SIG-M5 treated with dmso at 0.1 percent for 504 hours (cell line): ENCODE measurements at regions not wholly inside any gene's neighbourhood (a gene's known extent, or its start where the extent isn't known, plus 50 kb on each side); places are given as distances from the start of the nearest gene placed in this dataset.

ENCODE experiments used
- DNase-seq: peaks from one replicate; lab custom pipeline; 2025; ENCODE audit not compliant: unreplicated experiment; lab: John Stamatoyannopoulos, UW

DNA sequence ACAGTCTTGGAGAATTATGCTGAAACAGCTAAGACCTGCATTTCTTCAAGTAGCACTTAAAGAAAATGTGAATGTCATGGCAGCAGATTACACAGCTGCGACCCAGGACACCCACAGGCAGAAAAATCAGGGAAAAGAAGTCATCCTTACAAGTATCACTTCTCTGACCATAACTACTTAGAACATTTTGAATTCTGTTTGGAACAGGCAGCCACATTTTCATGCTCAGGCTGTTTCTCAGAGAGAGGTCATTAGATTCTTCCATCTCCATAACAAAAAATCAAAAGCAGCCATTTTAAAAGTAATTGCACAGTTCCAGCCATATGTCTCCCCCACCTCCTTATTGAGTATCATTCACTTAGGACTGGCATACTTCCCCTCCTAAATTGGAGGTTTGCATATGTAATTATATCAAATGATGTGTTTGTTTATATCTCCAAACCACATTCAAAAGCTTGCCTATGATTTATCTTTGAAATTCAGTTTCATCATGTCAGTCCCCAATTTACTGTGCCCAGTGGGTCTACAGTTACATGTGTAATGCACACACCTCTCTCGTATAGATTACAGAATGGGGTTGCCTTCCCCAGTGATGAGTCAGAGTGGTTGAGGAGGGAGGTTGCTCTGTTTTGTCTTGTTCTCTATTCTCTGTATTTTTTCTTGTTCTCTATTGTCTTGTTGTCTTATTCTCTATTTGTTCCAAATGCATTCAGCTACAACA lies 276.5 kb upstream of the MTNR1B start:
- DNase-seq: no peak

DNA sequence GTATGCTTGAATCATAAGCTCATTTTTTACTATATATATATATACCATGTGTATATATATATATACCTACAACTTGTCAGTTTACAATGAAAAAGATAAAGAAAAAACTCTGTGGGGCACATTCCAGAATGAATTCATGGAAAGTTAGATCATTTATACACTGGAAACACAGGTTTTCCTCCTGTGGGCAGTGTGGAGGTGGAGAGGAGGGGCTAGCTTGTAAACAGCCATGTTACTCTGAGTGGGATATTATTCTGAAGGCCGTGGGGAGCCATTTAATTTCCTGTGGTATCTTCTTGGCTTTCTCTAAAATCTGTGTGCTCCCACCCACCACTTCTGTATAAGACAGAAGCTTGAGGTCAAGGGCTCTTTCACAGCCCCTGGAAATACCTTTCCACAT lies 273.4 kb upstream of the MTNR1B start:
- DNase-seq: no peak

GRCh38 chr11:92697461-92698312 lies 271.8 kb upstream of the MTNR1B start:
- DNase-seq: no peak

DNA sequence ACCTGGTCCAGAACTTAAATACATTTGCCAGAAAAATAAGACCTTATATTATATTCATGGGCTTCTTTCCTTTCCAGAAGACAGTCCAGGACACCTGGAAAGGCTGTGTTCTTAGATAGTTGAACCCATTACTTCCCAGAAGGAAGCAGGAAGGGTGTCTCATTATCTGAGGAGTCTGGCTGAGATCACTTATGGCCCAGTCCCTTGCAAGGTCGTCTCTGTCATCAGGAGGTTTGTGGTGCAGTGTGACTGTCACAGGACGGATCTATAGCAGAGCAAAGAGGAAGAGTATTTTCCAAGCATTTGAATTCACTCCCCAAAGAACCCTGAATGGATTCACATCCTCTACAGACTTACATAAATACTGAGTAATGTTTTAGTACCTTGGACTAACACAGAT lies 270.7 kb upstream of the MTNR1B start:
- no peak for DNase-seq

- DNase-seq: no peak
These were observed 267.2 kb upstream of the MTNR1B start for GRCh38 chr11:92702037-92702804.

DNA sequence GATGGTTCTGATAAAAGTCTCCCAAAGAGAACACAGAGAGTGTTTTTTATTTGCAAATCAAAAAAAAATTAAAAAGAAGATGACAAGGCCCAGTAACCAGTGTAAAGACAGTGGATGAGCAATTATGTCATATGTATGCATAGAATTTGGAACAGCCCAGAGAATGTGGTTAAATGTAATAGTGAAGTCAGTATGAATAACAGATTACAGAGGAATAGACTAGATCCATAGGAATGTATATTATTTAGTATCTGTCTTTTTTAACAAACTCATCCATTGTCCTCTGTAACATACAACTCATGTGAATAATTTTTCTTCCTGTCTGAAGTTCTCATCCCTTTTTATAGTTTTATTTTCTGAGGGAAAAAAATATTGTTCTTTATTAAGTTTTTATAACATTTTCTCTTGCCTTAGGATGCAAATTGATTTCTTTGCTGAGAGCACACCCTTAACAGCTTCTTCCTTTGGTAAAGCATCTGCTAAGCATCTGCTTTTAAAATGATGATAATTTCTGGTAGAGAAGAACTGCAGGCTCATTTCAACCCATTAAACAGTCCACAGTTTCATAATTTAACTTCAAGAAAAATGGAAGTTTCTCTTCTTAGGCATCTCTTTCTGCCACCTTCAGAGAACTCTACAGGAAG lies 266.5 kb upstream of the MTNR1B start:
- no peak for DNase-seq

GRCh38 chr11:92703449-92703830 lies 266.0 kb upstream of the MTNR1B start:
- DNase-seq: no peak

DNA sequence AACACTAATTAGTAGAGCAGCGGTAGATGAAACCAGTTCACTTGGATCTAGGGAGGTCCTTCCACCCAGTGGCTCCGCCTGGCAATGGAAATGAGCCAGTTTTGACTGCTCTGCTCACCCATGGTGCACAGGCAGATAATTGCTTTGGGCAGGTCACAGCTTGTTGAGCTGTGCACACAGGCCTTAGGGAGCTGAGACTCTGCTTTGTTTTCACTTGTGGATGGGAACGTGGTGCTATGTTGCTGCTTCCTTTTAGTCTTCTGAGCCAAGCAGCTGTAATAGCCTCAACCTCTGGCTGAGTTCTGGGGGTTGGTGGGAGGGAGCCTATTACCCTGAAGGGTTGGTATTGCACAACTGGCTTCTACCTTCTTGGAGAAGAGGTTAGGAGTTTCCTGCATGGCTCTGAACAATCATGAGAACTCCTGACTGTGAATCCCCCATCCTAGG lies 262.3 kb upstream of the MTNR1B start:
- DNase-seq: no peak

DNA sequence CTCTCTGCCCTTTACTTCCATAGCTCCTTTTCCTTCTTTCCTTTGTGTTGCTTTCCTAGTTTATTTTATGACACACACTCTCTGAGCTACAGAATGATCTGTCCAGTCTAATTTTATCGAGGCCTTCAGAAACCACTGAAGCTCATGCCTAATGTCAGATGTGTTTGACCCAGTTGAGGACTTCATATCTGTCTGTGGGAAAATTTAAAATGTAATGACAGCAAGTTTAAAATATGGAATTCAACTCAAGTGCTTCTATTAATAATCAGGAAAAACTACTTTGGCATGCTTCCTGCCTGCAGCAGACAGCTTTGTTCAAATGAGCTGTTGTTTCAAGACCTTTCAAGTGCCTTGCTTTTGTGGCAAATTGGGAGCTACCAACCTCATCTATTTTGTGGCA lies 261.8 kb upstream of the MTNR1B start:
- no peak for DNase-seq

DNA sequence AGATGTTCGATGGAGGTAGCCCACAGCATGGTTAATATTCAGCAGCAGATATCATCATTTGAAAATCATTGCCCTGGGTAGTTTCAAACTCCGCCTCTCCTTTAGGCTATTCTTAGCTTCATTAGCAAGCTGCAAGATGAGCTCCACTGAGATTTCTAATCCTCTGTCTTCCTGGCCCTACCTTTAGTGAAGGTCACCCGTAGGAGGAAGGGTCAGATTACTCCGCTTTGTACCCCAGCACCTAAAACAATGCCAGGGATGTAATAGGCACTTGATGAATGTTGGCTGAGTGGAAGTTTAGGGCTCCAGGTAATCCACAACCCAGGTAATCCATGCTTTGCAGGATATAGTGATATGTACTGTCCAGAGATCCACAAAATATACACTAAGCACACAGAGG lies 260.1 kb upstream of the MTNR1B start:
- no peak for DNase-seq

DNA sequence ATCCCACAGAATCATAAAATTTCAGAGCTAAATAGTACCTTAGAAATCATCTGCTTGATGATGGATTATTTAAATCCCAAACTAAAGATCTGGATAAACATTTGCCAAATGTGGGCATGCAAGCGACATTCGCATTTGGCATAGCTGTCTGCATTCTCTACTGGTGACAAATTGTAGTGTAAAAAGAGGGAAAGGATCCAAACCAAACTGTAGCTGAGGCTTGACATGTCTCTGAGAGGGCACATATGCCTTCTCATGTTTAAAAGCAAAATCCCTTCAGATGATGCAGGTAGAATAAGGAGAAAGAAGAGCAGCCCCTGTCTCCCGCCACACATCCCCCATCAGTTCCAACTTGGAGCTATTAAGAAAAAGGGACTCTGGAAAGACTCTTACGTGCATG lies 257.5 kb upstream of the MTNR1B start:
- no peak for DNase-seq

GRCh38 chr11:92714111-92714510 lies 255.3 kb upstream of the MTNR1B start:
- no peak for DNase-seq

GRCh38 chr11:92717240-92717639 lies 252.2 kb upstream of the MTNR1B start:
- no peak for DNase-seq

DNA sequence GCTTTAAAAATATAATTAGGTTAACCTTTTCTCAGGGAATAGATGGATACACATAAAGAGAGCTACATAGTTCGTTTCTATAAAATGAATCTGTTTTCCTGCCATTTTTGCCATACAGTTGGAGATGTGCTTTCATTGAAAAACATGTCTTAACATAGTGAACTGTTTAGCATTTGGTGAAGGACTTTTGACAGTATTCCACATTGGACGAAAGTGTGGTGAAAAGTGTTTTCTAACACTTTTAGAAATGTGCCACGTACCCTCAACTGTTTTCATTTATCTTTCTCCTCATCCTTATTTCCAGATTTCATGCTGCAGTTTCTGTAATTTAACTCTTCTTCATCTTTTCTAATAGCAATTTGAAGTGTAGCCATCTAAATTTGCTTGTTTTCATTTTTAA lies 249.1 kb upstream of the MTNR1B start:
- DNase-seq: no peak

- DNase-seq: no peak
These were observed 244.1 kb upstream of the MTNR1B start for GRCh38 chr11:92725352-92725751.

- DNase-seq: no peak
These were observed 242.3 kb upstream of the MTNR1B start for GRCh38 chr11:92727123-92727522.

DNA sequence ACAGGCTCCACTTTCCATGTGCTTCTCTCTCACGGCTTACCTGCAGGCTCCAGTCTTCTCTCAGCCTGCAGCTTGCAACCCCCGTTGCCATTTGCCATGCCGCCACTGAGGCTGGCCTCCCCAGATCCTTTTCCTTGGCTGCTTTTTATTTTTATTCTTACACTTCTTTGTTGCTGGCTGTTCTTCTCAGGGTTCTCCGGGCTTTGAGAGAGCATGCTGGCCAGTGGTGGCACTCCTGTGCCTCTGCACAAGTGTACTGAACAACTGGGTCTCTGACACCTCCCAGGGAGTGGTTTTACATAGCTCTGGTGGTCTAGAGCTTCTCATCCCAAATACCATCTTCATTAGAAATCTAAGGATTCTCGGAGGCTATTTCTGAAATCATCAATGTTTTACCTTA lies 241.7 kb upstream of the MTNR1B start:
- DNase-seq: no peak

- no peak for DNase-seq
These were observed 240.8 kb upstream of the MTNR1B start for GRCh38 chr11:92728628-92729027.

DNA sequence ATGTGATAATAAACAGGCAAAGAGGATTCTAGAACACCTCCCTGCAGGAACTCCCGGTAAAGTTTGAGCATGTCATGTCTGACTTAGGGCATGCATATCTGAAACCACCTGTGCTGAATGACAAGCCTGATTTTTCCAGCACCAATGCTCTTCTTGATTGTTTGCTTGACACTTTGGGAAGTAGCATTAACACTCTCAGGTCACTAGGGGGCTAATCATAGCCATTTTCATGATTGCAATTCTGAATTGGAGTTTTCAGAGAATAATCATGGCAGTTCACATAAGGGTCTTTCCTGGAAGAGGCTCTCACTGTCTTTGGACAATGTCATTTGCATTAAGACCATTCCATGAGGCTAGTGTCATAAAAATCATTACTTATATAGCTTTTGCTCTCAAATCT lies 234.4 kb upstream of the MTNR1B start:
- DNase-seq: no peak

- DNase-seq: no peak
These were observed 231.2 kb upstream of the MTNR1B start for GRCh38 chr11:92738276-92738675.

DNA sequence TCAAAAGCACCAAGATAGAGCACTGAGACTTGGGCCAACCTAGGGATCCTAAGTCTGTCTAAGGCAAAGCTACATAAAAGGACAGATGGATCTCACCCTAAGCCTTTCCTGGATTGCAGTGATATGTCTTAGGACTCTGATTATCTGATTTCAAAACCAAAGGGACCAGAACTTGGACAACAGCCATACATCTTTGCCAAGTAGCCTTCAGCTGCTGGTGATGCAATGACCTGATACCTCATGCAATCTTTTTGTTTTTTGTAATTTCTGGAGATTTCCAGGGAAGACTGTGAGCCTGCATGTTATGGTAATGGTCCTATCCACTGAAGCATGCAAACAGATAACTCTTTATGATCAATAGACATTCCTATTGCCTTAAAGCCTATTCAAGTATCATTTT lies 230.4 kb upstream of the MTNR1B start:
- DNase-seq: no peak
